Epithelial cell of esophagus (primary cell): ENCODE measurements at regions not wholly inside any gene's neighbourhood (a gene's known extent, or its start where the extent isn't known, plus 50 kb on each side); places are given as distances from the start of the nearest gene placed in this dataset.
"Not testable (repeated sequence)": the region's sequence is repeated elsewhere in the genome, so short reads cannot be mapped to it uniquely, and the experiment has no call there.

Experiments used
- DNase-seq: peaks from one replicate; pipeline ENCODE4 v3.0.0; 2010; ENCODE audit warnings: low read depth
- H3K4me3 ChIP-seq: 2 replicates; pipeline ENCODE4 v1.5.1; 2011; ENCODE audit warnings: mild to moderate bottlenecking, low read length, control low read depth
- TF ChIP-seq, protein P1 (sequence below): IDR thresholded peaks from 2 replicates; pipeline ENCODE4 v1.5.1; 2011; ENCODE audit warnings: low read depth, mild to moderate bottlenecking, low read length, control low read depth, inconsistent platforms; ENCODE audit not compliant: insufficient read depth; ENCODE audit errors: missing control alignments

- DNase-seq, result no peak
- TF ChIP-seq, protein P1, sequence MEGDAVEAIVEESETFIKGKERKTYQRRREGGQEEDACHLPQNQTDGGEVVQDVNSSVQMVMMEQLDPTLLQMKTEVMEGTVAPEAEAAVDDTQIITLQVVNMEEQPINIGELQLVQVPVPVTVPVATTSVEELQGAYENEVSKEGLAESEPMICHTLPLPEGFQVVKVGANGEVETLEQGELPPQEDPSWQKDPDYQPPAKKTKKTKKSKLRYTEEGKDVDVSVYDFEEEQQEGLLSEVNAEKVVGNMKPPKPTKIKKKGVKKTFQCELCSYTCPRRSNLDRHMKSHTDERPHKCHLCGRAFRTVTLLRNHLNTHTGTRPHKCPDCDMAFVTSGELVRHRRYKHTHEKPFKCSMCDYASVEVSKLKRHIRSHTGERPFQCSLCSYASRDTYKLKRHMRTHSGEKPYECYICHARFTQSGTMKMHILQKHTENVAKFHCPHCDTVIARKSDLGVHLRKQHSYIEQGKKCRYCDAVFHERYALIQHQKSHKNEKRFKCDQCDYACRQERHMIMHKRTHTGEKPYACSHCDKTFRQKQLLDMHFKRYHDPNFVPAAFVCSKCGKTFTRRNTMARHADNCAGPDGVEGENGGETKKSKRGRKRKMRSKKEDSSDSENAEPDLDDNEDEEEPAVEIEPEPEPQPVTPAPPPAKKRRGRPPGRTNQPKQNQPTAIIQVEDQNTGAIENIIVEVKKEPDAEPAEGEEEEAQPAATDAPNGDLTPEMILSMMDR, result no peak
- peak overlapping the region; percentile 59 for H3K4me3 ChIP-seq
Observed at GRCh38 chr15:24772266-24772665, 96.7 kb downstream of the NPAP1 start.

DNA sequence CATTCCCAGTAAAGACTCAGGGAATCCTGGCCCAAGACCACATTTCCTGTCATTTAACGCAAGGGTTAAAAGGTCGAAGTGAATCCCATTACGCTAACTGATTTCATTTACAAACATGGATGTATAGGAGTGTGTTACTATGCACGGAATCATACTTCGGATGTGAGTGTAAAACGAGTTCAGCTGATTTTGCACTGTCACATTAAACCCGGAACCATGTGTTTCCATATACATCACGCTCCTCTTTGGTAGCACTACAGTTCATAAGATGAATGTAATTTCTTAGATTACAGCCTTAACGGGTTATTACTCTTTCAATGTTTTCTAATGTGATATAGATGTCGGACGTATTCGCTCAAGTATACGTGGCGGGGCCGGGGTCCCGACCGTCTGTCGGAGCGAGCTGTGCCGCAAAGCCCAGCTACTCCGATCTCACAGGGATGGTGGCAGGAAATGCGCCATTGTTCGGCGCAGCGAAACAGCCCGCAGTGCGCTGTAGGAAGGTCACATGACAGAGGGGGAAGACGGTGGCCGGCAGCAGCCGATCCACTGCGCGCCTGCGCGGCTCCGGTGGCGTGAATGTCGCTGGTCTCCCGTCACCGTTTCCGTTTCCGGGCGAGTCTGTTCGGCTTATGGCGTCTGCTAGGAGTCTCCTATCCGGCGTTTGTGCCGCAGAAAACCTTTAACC is 97.3 kb downstream of the NPAP1 start:
- DNase-seq, result peak; percentile 88
- H3K4me3 ChIP-seq, result peak overlapping the region; percentile 59

GRCh38 chr15:24777307-24777706 is 101.7 kb downstream of the NPAP1 start:
- TF ChIP-seq, protein P1, result no peak
- no peak for DNase-seq
- H3K4me3 ChIP-seq, result no peak overlapping the region

More for the DNA sequence above, 97.3 kb downstream of the NPAP1 start:
- TF ChIP-seq, protein P1, result no peak

DNA sequence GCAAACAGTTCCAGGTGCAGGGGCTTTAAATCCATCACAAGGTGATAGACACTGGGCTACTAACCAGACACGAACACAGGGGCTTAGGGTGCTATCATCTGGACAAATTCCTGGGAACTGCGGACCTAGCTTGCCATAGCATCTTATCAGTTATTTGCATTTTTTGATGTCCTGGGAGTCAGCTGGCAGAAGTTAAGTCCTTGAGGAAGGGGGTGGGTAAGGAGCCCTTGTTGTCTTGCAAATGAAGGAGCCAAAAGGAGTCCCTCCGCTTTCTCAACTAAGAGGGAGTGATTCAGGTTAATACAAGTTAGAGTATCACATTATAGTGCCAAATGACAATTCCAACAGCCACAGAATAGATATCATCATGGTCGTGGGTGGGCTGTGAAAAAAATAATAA is 108.9 kb downstream of the NPAP1 start:
- H3K4me3 ChIP-seq, result no peak overlapping the region
- TF ChIP-seq, protein P1, result no peak
- no peak for DNase-seq

GRCh38 chr15:24786347-24786746 is 110.8 kb downstream of the NPAP1 start:
- no peak overlapping the region for H3K4me3 ChIP-seq
- no peak for DNase-seq
- TF ChIP-seq, protein P1, result no peak

DNA sequence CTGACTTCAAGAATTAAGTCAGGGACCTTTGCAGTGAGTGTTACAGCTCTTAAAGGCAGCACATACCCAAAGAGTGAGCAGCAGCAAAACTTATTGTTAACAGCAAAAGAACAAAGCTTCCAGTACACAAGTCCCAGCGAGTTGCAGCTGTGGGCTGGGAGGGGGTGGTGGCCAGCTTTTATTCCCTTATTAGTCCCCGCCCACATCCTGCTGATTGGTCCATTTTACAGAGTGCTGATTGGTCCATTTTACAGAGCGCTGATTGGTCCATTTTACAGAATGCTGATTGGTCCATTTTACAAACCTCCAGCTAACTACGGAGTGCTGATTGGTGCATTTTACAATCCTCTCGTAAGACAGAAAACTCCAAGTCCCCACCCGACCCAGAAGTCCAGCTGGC is 127.0 kb downstream of the NPAP1 start:
- not testable (repeated sequence) for DNase-seq, H3K4me3 ChIP-seq

GRCh38 chr15:24819680-24820079 is 135.1 kb upstream of the SNRPN start:
- TF ChIP-seq, protein P1, result no peak
- DNase-seq, result no peak
- no peak overlapping the region for H3K4me3 ChIP-seq
